ENCODE measurements at regions not wholly inside any gene's neighbourhood (a gene's known extent, or its start where the extent isn't known, plus 50 kb on each side); places are given as distances from the start of the nearest gene placed in this dataset.

DNA sequence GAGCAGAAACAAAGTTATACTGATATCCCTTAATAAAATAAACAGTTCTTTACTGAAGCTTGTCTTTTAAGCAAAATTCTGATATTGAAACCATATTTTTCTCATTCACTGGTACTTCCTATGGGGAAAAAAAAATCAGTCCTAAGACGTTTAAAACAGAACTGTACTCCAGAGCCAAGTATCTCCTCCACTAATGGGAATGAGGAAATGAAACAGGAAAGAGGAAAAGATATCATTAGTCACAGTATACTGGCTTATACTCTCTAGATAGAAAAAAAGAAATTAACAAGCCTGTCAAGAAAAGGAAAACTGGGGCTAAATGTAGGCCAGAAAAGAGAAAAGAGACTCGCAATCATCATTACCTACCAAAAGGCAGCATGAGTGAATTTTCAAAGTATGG is 252.7 kb downstream of the CENPC start:
- H3K27me3 ChIP-seq (ENCODE audit: control insufficient read depth, extremely low read depth, insufficient read depth, low read length) = no peaks in the 10 kb centered on the region
- H3K27ac ChIP-seq (ENCODE audit: control insufficient read depth, insufficient read depth, low read length) = no peak overlapping the region
- dilution Hi-C loops (cut with MboI; ENCODE audit: extremely low pct_ligation_motif_present, low sequenced_read_pairs) = no loop called here
- DNase-seq (ENCODE audit: low read depth, low spot score) (no peak), FAIRE-seq (no peak)
- no peaks in the 10 kb centered on the region for H3K4me1 ChIP-seq (ENCODE audit: control insufficient read depth, extremely low read depth, insufficient read depth, low read length)
- no peak overlapping the region for H3K4me2 ChIP-seq (ENCODE audit: control insufficient read depth, extremely low read depth, insufficient read depth, low read depth, low read length)
- H3K9me1 ChIP-seq (ENCODE audit: control insufficient read depth, extremely low read depth, insufficient read depth, low read length) = no peaks in the 10 kb centered on the region
- TF ChIP-seq EZH2 (IDR thresholded peaks at IDR 0.05; ENCODE audit: low read length) (no peak), CTCF (optimal IDR thresholded peaks at IDR 0.05 in 1 of 3, IDR thresholded peaks at IDR 0.05 in 1 of 3, conservative IDR thresholded peaks at IDR 0.05 in 1 of 3; ENCODE audit: extremely low read depth in 1 of 3, insufficient read depth in 2 of 3, low read length in 3 of 3) (no peak)
- H3K36me3 ChIP-seq (ENCODE audit: control insufficient read depth in 2 of 2, extremely low read depth in 1 of 2, insufficient read depth in 2 of 2, low read length in 2 of 2) = no peaks in the 10 kb centered on the region
- no peak overlapping the region for H3K9ac ChIP-seq (ENCODE audit: control insufficient read depth, extremely low read depth, insufficient read depth, low read length)
- H3K79me2 ChIP-seq (ENCODE audit: control insufficient read depth, insufficient read depth, low read length) = no peaks in the 10 kb centered on the region
- H3K4me3 ChIP-seq (ENCODE audit: control insufficient read depth in 2 of 3, extremely low read depth in 1 of 3, insufficient read depth in 2 of 3, low read depth in 1 of 3, low read length in 3 of 3) = no peak overlapping the region
- H4K20me1 ChIP-seq (ENCODE audit: control insufficient read depth, extremely low read depth, insufficient read depth, low read length) = no peaks in the 10 kb centered on the region
- H2AFZ ChIP-seq (ENCODE audit: control insufficient read depth, low read length) = no peak overlapping the region
- H3K9me3 ChIP-seq (ENCODE audit: control insufficient read depth, low read depth, low read length) = no peaks in the 10 kb centered on the region

DNA sequence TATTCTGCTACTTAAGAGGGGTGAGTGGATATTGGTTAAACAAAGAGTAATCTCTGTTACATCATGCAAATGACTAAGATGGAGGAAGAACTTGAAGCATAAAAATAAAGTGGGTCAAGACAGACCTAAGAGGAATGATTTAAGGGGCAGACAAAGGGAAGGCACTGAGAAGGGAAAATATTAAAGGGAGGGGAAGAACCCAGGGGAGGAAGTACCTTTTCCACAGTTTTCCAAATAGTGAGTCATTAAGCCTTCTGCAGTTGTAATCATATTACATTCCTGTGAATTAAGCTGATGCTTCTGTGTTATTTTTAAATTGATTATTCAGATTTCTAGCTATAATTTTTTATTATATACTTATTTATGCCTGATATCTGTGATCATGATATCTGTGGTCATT is 253.3 kb downstream of the CENPC start:
- Histone ChIP-seq H3K4me3 (ENCODE audit: control insufficient read depth in 2 of 3, extremely low read depth in 1 of 3, insufficient read depth in 2 of 3, low read depth in 1 of 3, low read length in 3 of 3) (no peak overlapping the region), H3K27ac (ENCODE audit: control insufficient read depth, insufficient read depth, low read length) (no peak overlapping the region), H3K4me1 (ENCODE audit: control insufficient read depth, extremely low read depth, insufficient read depth, low read length) (no peaks in the 10 kb centered on the region), H3K27me3 (ENCODE audit: control insufficient read depth, extremely low read depth, insufficient read depth, low read length) (no peaks in the 10 kb centered on the region), H3K4me2 (ENCODE audit: control insufficient read depth, extremely low read depth, insufficient read depth, low read depth, low read length) (no peak overlapping the region), H3K9ac (ENCODE audit: control insufficient read depth, extremely low read depth, insufficient read depth, low read length) (no peak overlapping the region), H3K36me3 (ENCODE audit: control insufficient read depth in 2 of 2, extremely low read depth in 1 of 2, insufficient read depth in 2 of 2, low read length in 2 of 2) (no peaks in the 10 kb centered on the region), H4K20me1 (ENCODE audit: control insufficient read depth, extremely low read depth, insufficient read depth, low read length) (no peaks in the 10 kb centered on the region), H2AFZ (ENCODE audit: control insufficient read depth, low read length) (no peak overlapping the region), H3K9me3 (ENCODE audit: control insufficient read depth, low read depth, low read length) (no peaks in the 10 kb centered on the region), H3K9me1 (ENCODE audit: control insufficient read depth, extremely low read depth, insufficient read depth, low read length) (no peaks in the 10 kb centered on the region), H3K79me2 (ENCODE audit: control insufficient read depth, insufficient read depth, low read length) (no peaks in the 10 kb centered on the region)
- FAIRE-seq = no peak
- dilution Hi-C loops (cut with MboI; ENCODE audit: extremely low pct_ligation_motif_present, low sequenced_read_pairs) = no loop called here
- no peak for TF ChIP-seq CTCF (optimal IDR thresholded peaks at IDR 0.05 in 1 of 3, IDR thresholded peaks at IDR 0.05 in 1 of 3, conservative IDR thresholded peaks at IDR 0.05 in 1 of 3; ENCODE audit: extremely low read depth in 1 of 3, insufficient read depth in 2 of 3, low read length in 3 of 3)
- TF ChIP-seq EZH2 (IDR thresholded peaks at IDR 0.05; ENCODE audit: low read length) = no peak
- no peak for DNase-seq (ENCODE audit: low read depth, low spot score)

Measured in keratinocyte (primary cell).